ENCODE measurements at regions not wholly inside any gene's neighbourhood (a gene's known extent, or its start where the extent isn't known, plus 50 kb on each side); places are given as distances from the start of the nearest gene placed in this dataset.

DNA sequence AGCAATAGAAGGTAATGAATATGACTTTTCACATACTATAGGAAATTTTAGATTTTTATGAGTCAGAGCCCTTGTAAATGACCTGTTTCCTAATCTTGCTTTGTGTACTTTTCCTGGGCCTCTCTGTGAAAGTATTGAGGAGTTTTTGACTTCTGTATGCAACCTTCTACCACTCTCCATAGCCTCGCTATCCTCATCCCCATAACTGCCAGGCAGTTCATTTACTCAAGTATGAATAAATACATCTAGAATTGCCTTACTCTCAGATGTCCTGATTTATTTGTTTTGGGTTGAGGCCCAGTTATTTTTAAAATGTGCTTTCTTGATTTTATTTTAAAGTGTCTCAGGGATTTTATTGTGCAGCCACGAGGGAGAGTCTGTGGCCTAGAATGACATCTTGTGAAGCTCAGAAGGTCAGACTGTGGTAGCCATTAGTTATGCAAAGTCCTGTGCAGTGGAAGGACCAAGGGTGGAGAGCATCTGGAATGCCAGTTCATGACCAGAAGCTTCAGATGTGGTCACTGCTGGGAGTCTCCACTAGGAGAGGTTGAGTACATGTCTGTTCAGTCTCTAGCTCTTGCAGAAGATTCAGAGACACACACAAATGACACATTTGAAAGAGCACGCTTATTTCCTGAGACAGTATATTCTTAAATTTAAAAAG, 346.2 kb upstream of the IMPG1 start:
- no peaks in the 10 kb centered on the region for H3K36me3 ChIP-seq
- no peak for DNase-seq
- TF ChIP-seq, protein P1, sequence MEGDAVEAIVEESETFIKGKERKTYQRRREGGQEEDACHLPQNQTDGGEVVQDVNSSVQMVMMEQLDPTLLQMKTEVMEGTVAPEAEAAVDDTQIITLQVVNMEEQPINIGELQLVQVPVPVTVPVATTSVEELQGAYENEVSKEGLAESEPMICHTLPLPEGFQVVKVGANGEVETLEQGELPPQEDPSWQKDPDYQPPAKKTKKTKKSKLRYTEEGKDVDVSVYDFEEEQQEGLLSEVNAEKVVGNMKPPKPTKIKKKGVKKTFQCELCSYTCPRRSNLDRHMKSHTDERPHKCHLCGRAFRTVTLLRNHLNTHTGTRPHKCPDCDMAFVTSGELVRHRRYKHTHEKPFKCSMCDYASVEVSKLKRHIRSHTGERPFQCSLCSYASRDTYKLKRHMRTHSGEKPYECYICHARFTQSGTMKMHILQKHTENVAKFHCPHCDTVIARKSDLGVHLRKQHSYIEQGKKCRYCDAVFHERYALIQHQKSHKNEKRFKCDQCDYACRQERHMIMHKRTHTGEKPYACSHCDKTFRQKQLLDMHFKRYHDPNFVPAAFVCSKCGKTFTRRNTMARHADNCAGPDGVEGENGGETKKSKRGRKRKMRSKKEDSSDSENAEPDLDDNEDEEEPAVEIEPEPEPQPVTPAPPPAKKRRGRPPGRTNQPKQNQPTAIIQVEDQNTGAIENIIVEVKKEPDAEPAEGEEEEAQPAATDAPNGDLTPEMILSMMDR (IDR thresholded peaks at IDR 0.05), result no peak
- no peaks in the 10 kb centered on the region for H3K9me3 ChIP-seq
- no peak overlapping the region for H3K4me3 ChIP-seq
- intact Hi-C loops (cut with DNase I), result no loop called here
- no peaks in the 10 kb centered on the region for H3K27me3 ChIP-seq
- H3K4me1 ChIP-seq, result no peaks in the 10 kb centered on the region
- no peak overlapping the region for H3K27ac ChIP-seq
- peak; percentile 40 for ATAC-seq

DNA sequence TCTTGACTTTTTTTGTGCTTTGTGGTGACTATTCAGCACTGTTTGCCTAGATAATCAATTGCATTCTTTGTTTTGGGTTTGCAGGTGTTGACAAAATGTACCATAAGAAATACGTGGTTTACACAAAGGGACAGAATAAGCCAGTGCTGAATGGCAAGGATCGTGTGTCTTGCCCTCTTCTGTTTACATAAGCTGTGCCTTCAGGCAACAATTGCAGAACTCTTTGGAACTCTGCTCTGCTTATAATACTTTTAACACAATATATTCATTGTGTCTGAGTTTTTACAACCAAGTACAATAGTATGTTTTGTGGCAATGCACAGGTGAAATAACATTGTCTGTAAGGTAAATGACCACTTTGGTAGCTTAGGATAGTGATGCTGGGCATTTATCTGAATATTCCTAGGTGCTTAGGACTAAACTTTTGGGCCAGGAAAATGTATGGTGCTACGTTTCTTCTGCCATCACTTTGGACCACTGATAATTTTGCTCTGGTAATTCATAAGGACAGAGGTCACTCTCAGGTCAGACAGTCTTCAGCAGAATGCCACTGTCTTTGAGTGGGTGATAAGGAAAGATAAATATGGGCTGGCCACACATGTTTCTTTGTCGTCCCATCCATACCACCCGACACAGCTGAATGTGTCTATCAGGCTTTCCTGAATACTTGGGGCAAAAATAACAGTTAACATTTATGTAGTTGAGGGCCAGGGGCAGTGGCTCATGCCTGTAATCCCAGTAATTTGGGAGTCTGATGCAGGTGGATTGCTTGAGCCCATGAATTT, 344.6 kb upstream of the IMPG1 start:
- no peaks in the 10 kb centered on the region for H3K27me3 ChIP-seq
- H3K27ac ChIP-seq, result no peak overlapping the region
- no peak overlapping the region for H3K4me3 ChIP-seq
- H3K4me1 ChIP-seq, result no peaks in the 10 kb centered on the region
- DNase-seq (no peak), ATAC-seq (no peak)
- intact Hi-C loops (cut with DNase I), result no loop called here
- no peaks in the 10 kb centered on the region for H3K36me3 ChIP-seq
- TF ChIP-seq, protein P1 (IDR thresholded peaks at IDR 0.05), result no peak
- no peaks in the 10 kb centered on the region for H3K9me3 ChIP-seq

DNA sequence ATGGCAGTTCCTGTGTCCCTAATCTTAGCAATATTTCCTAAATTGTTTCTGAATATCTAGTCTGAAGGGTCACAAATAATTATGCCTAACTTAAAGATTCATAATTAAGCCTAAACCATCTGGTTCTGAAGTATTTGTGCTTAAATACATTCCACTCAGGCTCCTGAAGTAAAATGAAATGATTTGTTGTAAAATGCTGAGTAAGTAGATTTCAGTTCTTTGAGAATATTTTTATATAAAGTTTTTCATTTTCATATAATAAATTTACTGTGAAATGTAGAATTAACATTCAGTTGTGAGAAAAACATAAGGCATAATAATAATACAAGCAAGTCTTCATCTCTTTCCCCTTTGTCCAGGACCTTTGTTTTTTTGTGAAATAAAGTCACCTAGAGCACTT, 330.6 kb upstream of the IMPG1 start:
- TF ChIP-seq, protein P1 (IDR thresholded peaks at IDR 0.05), result no peak
- no peaks in the 10 kb centered on the region for H3K4me1 ChIP-seq
- DNase-seq, result no peak
- intact Hi-C loops (cut with DNase I), result no loop called here
- no peak overlapping the region for H3K27ac ChIP-seq
- no peak for ATAC-seq
- no peak overlapping the region for H3K4me3 ChIP-seq
- no peaks in the 10 kb centered on the region for H3K27me3 ChIP-seq
- no peaks in the 10 kb centered on the region for H3K36me3 ChIP-seq
- H3K9me3 ChIP-seq, result no peaks in the 10 kb centered on the region

DNA sequence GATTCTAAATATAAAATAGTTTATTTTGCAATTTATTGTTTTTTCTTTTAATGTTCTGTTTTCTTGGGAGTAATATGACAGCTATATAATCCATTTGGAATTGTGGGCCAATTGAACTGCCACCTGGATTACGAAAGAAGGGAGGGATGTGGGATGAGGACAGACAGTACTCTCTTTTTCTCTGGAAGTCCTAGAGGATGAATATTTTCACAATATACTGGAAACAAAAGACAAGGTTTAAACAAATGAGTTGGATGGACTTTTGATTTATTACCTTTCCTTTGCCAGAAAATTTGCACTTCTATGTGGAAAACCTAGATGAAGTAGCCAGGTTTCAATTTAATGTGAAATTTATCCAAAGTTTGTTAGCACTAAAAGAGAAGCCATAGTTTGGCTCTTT, 325.5 kb upstream of the IMPG1 start:
- TF ChIP-seq, protein P1 (IDR thresholded peaks at IDR 0.05), result no peak
- intact Hi-C loops (cut with DNase I), result no loop called here
- Histone ChIP-seq H3K36me3 (no peaks in the 10 kb centered on the region), H3K27ac (no peak overlapping the region), H3K9me3 (no peaks in the 10 kb centered on the region), H3K4me3 (no peak overlapping the region), H3K4me1 (no peaks in the 10 kb centered on the region), H3K27me3 (no peaks in the 10 kb centered on the region)
- DNase-seq (no peak), ATAC-seq (no peak)

DNA sequence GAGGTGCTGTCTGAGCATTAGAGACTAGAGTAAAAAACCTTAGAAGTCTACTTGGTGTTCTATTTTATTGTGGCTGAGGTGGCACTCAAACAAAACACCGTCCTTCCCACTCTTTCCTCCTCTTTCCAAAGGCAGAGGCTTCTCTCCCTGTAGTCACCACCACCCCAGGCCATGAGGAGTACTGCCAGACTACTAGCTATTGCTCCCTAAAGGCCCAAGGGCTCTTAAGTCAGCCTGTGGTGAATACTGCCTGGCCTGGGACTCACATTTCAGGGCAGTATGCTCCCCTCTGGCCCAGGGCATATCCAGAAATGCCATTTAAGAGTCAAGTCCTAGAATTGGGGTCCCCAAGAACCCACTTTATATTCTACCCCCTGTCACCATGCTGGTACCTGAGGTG, 309.7 kb upstream of the IMPG1 start:
- H3K27ac ChIP-seq, result no peak overlapping the region
- H3K27me3 ChIP-seq, result no peaks in the 10 kb centered on the region
- ATAC-seq, result no peak
- H3K36me3 ChIP-seq, result no peaks in the 10 kb centered on the region
- no peaks in the 10 kb centered on the region for H3K4me1 ChIP-seq
- H3K4me3 ChIP-seq, result no peak overlapping the region
- no peaks in the 10 kb centered on the region for H3K9me3 ChIP-seq
- TF ChIP-seq, protein P1 (IDR thresholded peaks at IDR 0.05), result no peak
- intact Hi-C loops (cut with DNase I), result no loop called here
- peak; percentile 21 for DNase-seq
